G401 (cell line): ENCODE measurements at regions not wholly inside any gene's neighbourhood (a gene's known extent, or its start where the extent isn't known, plus 50 kb on each side); places are given as distances from the start of the nearest gene placed in this dataset.
"Not testable (repeated sequence)": the region's sequence is repeated elsewhere in the genome, so short reads cannot be mapped to it uniquely, and the experiment has no call there.

Experiments used
- DNase-seq: peaks from one replicate; pipeline ENCODE4 v3.0.0-alpha.2; 2015; ENCODE audit warnings: low spot score
- in situ Hi-C: cut with HindIII; loops from 2 replicates; pipeline ENCODE4 v1.10.0; 2016; ENCODE audit warnings: low sequenced_read_pairs, mixed read lengths

GRCh38 chr6:168935628-168936010 lies 318.0 kb downstream of the THBS2 start:
- no peak for DNase-seq
- in situ Hi-C loops, result no loop called here

GRCh38 chr6:168934660-168935627 lies 318.7 kb downstream of the THBS2 start:
- DNase-seq, result no peak
- in situ Hi-C loops, result no loop called here

GRCh38 chr6:168932171-168932570 lies 321.5 kb downstream of the THBS2 start:
- DNase-seq, in situ Hi-C loops: not testable (repeated sequence)

GRCh38 chr6:168931072-168931471 lies 322.6 kb downstream of the THBS2 start:
- DNase-seq, in situ Hi-C loops: not testable (repeated sequence)

GRCh38 chr6:168929871-168930450 lies 323.7 kb downstream of the THBS2 start:
- in situ Hi-C loops, result no loop called here
- DNase-seq, result no peak

- in situ Hi-C loops, result no loop called here
- no peak for DNase-seq
These were observed 325.6 kb downstream of the THBS2 start for GRCh38 chr6:168928012-168928411.

- in situ Hi-C loops, result no loop called here
- DNase-seq, result no peak
These were observed 326.6 kb downstream of the THBS2 start for GRCh38 chr6:168927026-168927425.

- no peak for DNase-seq
- in situ Hi-C loops, result no loop called here
These were observed 327.3 kb downstream of the THBS2 start for GRCh38 chr6:168926306-168926705.

- in situ Hi-C loops, result no loop called here
- no peak for DNase-seq
These were observed 328.0 kb downstream of the THBS2 start for GRCh38 chr6:168925671-168926070.

GRCh38 chr6:168923171-168923570 lies 330.5 kb downstream of the THBS2 start:
- in situ Hi-C loops, result no loop called here
- no peak for DNase-seq

- in situ Hi-C loops, result no loop called here
- DNase-seq, result no peak
These were observed 331.2 kb downstream of the THBS2 start for GRCh38 chr6:168922436-168922835.

GRCh38 chr6:168920289-168920688 lies 333.4 kb downstream of the THBS2 start:
- in situ Hi-C loops, result no loop called here
- DNase-seq, result no peak

GRCh38 chr6:168919470-168920179 lies 334.0 kb downstream of the THBS2 start:
- no peak for DNase-seq
- in situ Hi-C loops, result no loop called here

GRCh38 chr6:168916576-168917211 lies 337.0 kb downstream of the THBS2 start:
- no peak for DNase-seq
- in situ Hi-C loops, result no loop called here

- DNase-seq, result no peak
- in situ Hi-C loops, result no loop called here
These were observed 337.8 kb downstream of the THBS2 start for GRCh38 chr6:168915855-168916254.

GRCh38 chr6:168915242-168915641 lies 338.4 kb downstream of the THBS2 start:
- in situ Hi-C loops, result no loop called here
- no peak for DNase-seq

- in situ Hi-C loops, result no loop called here
- no peak for DNase-seq
These were observed 339.7 kb downstream of the THBS2 start for GRCh38 chr6:168913866-168914469.

GRCh38 chr6:168913231-168913865 lies 340.3 kb downstream of the THBS2 start:
- DNase-seq, in situ Hi-C loops: not testable (repeated sequence)

GRCh38 chr6:168909288-168909687 lies 344.4 kb downstream of the THBS2 start:
- DNase-seq, result no peak
- in situ Hi-C loops, result no loop called here
